SU-DHL-6 (cell line): ENCODE measurements at regions not wholly inside any gene's neighbourhood (a gene's known extent, or its start where the extent isn't known, plus 50 kb on each side); places are given as distances from the start of the nearest gene placed in this dataset.

Source experiments
- CTCF ChIP-seq: fragments of 200-600 bp; sonication (generic); IDR thresholded peaks from one replicate; pipeline ENCODE4 v1.5.1; 2017; ENCODE audit warnings: antibody characterized with exemption, mild to moderate bottlenecking, low read length, moderate library complexity; ENCODE audit not compliant: insufficient read depth, poor library complexity, severe bottlenecking
- EZH2phosphoT487 ChIP-seq: fragments of 200-600 bp; sonication (generic), shearing (Covaris generic); conservative IDR thresholded peaks from 2 replicates; pipeline ENCODE4 v1.6.1; 2018; ENCODE audit warnings: mild to moderate bottlenecking, antibody characterized with exemption, low read length, moderate library complexity, mixed read lengths

GRCh38 chr6:9937031-9937763 lies 477.7 kb downstream of the TFAP2A start:
- TF ChIP-seq CTCF, result no peak
- TF ChIP-seq EZH2phosphoT487, result no peak
